ENCODE measurements at regions not wholly inside any gene's neighbourhood (a gene's known extent, or its start where the extent isn't known, plus 50 kb on each side); places are given as distances from the start of the nearest gene placed in this dataset.

DNA sequence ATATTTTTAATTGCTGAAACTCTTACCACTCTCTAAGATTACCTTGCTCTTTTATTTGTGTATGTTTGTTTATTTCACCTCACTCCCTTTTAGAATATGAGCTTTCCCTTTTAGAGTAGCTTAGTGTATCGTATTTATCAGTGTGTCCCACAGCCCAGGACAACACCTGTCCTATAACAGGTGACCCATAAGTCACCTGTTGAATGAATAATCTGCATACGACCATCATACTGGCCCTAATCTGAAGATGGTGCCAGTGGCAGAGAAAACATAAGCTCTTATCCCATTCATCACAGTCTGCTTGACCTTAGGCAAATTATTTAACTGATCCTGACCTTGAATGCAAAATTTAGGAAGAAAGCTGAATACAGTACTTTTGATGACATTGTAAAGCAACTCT is 254.6 kb upstream of the NR2F2 start:
- no peak for DNase-seq (ENCODE audit: low read depth in 2 of 2)

DNA sequence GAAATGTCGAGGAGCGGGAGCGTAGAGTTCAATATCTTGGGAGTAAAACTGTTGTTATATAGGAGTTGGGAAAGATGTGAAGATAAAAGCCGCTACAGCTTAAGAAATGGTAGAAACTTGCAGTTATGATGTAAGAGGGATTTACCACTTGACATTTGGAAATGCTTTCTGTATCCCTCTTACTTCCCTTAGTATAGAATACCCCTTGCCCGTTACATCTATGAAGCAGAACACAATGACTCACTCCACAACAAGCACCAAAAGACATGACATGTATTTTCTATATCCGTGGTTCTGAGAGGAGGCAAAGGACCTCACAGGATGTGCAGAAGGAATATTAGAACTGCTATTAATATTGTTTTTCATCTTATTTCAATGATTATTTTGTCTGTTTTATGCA is 254.2 kb upstream of the NR2F2 start:
- no peak for DNase-seq (ENCODE audit: low read depth in 2 of 2)

DNA sequence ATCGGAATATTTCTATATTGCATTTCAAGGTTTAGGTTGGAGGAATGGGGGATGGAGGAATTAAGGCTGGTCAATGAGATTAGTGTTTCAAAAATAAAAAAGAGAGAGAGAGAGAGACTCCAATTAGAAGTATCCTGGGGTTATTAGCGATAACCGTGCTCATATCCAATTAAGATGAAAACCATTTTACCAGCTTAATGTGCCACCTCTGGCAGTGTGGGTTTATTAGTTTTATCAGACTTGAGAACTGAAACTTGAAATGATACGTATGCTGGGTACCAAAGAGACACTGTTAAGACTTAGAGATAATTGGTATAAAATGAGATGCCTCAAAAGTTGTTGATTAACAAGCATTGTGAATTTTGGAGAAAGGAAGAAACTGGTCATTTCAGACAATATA is 251.5 kb upstream of the NR2F2 start:
- DNase-seq (ENCODE audit: low read depth in 2 of 2) = no peak

DNA sequence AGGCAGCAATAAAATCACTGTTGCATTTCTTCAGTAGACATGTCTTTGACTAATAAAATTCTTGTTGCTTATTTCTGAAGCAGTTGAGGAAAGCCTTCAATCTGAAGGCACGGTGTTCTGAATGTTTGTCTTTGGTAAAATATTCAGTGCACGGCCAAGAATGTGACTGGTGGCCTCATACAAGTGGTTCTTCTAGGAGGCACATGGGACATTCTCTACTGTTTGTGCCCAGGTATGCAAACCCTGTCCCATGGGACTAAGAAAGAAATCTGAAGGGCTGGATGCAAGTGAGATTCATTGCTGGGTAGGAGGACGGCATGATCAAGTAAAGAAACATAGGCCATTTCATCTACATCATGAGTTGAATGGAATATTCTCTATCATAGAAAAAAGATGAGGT is 250.6 kb upstream of the NR2F2 start:
- DNase-seq (ENCODE audit: low read depth in 2 of 2) = no peak

DNA sequence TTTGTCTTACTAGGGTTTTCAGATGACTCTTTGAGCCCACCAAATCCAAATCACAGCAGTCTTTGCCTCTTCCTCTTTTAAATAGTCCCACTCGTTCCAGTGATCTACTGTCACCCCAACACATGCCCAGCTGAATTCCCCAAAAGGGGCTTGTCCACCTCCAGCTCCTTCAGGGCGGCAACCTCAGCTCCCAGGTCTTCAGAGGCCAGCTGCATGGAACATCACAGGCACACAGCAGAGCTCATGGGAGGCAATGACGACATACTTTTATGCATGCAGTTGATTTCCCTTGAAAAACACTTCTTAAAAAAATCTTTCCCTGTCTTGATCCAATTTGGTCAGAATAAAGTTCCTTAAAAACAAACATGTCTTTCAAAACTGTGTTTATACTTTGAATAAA is 244.3 kb upstream of the NR2F2 start:
- DNase-seq (ENCODE audit: low read depth in 2 of 2) = no peak

DNA sequence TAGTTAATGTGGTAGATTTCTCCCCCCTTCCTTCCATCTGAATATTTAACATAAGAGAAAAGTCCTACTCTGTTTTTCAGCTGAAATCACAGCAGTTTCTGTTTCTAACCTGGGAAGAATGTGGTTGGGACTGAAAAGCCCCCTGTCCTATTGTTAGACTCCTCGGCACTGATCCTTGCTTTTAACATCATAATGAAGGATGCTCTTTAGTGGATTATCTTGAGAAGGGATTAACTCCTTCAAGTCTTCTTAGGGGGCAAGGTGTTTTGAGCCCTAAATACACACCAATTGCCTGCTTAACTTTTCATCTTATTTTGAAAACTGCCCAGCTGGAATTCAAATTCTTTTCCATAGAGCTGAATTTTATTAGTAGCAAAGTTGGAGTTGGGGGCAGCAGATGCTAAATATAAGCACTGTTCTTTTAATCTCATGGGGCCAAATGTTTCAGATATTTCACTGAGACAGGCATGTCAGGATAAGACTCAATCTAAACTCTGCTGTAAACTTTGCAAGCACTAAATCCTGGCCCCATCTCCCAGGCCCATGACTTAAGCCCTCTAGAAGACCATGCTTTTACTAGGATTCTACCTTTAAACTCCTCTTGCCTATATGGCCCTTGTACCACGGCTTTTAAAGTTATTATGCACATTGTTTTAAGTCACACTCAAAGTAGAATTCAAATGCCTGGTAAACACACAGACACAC is 243.2 kb upstream of the NR2F2 start:
- no peak for DNase-seq (ENCODE audit: low read depth in 2 of 2)

DNA sequence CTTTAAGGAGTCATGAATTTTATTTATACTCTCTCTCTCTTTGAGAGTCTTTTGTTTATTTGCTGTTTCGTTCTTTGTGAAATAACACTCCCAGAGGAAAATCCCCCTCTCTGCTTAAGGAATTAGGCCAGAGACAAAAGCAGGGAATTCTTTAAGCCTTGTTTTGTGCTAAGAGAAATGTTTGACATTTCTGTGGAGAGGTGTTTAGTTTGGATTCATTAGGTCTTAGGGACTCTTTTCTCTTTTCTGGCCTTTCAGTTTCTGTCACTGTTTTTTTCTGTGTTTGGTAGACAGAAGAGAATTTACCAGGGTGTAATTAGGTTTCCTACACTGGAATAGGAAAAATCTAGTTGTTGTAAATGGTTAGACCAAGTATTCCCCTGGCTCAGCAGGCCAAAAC is 241.8 kb upstream of the NR2F2 start:
- no peak for DNase-seq (ENCODE audit: low read depth in 2 of 2)

DNA sequence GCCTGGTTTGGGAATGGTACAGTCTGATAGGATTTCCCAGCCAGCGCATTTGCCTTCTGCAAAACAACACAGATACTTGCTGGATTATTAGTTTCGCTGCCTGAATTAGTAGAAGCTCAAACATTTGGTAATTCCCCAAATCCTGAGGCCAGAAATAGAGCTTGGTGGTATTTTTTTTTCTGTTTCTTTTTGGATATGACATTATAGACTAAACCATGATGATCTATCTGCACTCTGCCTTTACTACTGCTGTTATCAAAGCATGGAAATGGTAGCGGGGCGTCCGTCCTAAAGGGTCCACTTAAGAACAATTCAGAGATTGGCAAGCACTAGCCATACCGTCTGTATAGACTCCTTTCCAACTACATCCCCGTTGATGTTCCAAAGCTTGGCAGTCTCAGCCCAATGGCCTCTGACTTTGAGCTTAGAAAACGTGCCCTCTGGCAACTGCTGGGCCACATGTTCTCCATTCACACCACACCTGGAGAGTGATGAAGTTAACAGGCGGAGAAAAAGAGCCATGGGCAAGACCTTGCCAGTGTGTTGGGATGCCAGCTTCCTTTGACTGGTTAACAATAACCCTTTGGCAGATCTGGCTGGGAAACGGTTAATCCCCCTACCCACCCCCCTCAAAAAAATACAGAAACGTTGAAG is 241.0 kb upstream of the NR2F2 start:
- no peak for DNase-seq (ENCODE audit: low read depth in 2 of 2)

DNA sequence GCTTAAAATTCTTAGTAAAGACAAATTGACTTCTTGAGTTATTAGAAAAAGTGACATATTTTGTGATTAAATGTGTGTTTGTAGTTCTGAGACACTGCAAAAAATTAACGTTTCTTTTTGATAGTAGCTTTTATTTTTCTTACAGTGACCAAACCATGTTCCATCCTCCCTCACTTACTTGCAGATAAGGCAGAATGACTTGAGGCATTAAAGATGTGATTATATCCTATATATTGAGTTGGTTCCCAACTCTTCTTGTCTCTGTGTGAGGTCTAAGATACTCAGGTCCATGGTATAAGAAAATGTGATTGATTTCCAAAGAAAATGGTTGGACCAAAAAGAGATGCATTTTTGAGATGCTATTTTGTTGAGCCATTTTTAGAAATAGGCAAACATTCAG is 238.3 kb upstream of the NR2F2 start:
- DNase-seq (ENCODE audit: low read depth in 2 of 2) = no peak

DNA sequence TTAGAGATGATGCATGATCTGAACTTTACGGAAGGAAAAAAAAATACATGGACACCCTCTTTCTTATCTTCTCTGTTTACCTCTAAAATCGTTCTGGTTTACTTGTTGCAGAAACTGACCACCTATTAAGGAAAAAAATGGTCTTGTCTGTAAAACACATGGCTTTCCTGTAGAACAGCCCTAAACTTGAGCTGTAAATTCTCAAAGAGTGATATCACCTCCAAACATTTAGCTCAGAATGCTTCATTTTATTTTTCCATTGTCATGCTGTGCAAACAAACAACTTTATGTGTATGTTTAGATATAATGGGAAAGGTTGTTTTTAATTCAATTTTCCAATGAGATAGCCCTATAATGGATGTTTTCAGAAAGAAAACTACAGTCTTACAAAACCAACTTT is 237.4 kb upstream of the NR2F2 start:
- DNase-seq (ENCODE audit: low read depth in 2 of 2) = no peak

DNA sequence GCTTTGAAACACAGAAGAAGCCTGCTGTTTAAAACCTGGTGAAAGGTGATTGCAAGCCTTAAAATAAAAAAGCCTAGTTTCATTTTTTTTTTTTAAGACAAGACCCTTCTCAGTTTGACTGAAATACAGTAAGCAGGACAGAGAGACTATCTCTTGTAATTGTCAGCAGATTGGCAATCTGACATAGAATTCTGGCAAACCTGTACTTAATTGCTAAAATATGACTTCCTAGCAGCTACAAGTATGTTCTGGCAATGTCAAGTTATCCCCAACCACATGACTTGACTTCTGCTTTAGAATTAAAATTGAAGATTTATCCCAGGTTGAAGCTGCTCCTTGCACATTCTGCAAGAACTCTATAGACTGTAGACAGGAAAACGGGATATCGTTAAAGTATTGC is 232.8 kb upstream of the NR2F2 start:
- DNase-seq (ENCODE audit: low read depth in 2 of 2) = no peak

DNA sequence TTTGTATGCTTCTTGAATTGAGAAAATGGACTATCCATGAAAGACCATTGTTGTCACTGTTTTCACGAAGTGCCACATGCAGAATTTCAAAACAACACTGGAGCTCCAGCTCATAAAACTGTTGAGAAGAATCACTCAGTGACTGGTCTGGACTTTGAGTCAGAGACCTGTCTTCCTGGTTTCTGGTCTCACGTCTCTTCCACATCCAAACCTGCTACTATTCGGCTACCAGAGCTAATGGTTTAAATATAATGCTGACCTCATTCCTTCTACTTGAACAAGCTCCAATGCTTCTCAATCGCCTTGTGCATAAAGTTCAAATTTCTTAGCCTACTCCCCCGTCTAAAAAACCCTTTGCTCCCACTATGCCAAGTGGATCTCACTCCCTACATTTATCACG is 227.9 kb upstream of the NR2F2 start:
- no peak for DNase-seq (ENCODE audit: low read depth in 2 of 2)

DNA sequence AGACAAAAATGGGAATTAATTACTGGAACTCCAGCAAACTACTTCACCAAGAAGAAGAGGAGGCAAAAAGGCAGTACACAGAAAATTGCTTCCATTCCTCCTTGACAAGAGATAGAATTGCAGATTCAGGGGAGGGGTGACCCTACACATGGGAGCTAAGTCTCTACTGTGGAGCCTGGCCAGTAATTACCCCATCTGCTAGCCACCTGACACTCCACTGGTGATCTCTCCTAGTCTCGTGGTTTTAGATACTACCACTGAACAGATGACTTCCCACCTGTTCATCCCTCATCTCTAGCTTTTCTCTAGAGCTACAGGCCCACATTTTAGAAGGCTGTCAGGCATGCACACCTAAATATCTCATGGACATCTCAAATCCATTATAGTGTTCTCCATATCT is 224.3 kb upstream of the NR2F2 start:
- DNase-seq (ENCODE audit: low read depth in 2 of 2) = no peak

DNA sequence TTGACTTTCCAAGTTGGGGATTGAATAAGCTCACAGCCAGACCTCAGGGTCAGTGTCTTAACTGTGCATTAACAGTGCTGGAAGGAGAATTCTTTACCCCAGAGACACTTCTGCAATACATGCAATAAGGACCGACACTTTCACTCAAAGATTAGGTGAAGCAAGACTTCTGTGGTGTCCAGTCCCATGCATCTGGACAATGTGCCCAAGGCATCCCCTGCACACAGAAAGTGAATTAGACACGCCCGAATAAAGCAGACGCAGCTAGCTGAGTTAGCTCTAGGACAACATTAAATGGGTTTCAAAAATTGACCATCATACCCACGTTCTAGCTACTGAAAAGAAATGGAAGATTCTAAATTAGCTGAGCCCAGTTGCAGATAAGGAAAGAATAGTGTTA is 223.9 kb upstream of the NR2F2 start:
- DNase-seq (ENCODE audit: low read depth in 2 of 2) = no peak

DNA sequence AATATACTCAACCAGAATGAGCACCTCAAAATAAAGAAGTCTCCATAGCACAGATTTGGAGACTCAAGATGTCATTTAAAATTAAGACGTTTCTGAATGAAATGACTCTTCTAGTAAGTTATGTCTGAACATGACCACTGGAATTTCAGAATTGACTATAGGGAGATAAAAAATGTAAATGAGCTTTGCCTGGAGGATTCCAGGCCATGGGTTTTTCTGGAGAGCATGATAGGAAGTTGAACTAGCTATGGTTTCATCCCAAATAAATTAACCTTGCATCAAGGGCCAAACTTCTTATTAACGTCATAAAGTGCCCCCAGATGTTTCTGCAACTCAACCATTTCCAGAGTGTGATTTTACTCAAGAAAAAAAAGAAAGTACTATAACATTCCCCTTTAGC is 222.6 kb upstream of the NR2F2 start:
- no peak for DNase-seq (ENCODE audit: low read depth in 2 of 2)

DNA sequence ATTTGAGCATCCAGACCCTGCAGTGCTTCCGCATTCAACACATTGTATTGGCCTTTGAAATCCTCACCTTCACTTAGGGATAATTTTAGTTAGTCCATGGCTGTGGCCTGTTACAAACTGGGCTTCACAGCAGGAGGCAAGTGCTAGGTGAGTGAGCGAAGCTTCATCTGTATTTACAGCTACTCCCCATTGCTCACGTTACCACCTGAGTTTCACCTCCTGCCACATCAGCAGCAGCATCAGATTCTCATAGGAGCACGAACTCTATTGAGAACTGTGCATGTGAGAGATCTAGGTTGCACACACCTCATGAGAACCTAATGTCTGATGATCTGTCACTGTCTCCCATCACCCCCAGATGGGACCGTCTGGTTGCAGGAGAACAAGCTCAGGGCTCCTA is 222.1 kb upstream of the NR2F2 start:
- DNase-seq (ENCODE audit: low read depth in 2 of 2) = no peak

DNA sequence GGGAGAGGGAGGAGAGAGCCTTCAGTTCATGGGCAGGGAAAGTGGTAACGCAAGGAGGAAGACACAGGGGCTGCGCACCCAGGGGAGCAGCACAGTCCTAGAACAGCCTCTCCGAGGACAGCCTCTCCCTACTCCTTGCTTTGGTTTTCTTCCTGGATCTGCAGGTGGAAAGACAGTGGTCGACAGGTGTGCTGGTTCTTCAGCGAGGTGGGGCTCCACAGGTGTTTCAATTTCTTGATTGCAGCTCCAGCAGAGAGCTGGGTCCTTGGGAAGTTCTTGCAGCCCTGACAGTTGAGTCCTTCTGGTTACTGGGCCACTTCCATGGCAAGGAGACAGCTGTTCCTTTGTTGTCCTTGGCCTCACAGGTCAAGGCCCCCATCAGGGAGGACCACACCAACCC is 220.7 kb upstream of the NR2F2 start:
- DNase-seq (ENCODE audit: low read depth in 2 of 2) = no peak

DNA sequence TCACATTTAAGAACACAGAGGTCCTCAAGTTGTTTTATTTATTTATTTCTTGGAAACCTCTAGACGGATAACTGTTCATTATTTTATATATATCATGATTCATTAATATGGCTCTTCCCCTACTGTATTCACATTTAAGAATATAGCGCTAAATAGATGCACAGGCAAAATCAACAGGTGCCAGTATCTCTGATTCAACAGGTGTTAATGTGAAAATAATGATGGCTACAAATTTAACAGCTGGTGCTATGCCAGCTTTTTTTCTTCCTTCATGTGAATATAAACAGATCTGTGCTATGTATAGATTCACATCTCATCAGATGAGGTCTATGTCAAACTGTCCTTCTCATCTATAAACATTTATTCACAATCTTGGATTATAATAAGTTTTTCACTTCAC is 218.5 kb upstream of the NR2F2 start:
- DNase-seq (ENCODE audit: low read depth in 2 of 2) = no peak

DNA sequence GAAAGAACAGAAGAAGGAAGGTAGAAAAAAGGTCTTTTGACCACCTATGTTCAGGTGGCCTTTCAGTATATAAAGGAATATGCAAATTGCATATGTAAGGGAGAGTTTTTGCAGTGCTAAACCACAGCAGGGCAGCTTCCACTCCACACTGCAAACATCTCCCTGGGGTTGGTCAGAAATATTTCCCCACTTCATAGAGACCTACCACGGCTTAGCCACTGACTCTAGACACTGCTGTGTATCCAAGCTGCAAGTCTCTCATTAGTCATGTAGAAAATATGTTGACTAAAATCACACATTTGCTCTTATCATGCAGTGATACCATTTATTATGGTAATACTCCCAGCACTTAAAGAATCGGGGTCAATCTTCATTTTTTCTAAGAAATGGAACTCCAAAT is 214.9 kb upstream of the NR2F2 start:
- DNase-seq (ENCODE audit: low read depth in 2 of 2) = no peak

DNA sequence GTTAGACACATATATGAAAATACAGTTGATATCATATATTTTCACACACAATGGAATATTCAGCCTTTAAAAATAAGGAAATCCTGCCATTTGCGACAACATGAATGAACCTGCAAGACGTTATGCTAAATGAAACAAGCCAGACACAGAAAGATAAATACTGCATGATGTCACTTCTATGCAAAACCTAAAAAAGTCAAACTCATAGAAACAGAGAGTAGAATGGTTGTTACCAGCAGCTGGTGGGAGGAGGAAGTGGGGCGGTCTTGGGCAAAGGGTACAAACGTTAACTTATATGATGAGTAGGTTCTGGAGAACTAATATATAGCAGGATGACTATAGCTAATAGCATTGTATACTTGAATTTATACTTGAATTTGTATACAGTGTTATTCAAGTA is 213.2 kb upstream of the NR2F2 start:
- DNase-seq (ENCODE audit: low read depth in 2 of 2) = no peak

DNA sequence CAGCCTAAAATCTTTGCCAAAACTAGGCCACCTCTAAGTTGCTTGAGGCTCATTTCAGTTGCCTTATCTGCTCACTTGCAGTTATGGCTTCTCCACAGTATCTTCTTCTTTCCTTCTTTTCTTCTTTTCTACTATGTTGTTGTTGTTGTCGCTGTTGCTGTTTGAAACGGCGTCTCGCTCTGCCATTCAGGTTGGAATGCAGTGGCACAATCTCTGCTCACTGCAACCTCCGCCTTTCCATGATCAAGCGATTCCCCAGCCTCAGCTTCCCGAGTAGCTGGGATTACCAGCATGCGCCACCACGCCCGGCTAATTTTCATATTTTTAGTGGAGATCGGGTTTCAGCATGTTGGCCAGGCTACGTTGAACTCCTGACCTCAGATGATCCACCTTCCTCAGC is 210.8 kb upstream of the NR2F2 start:
- no peak for DNase-seq (ENCODE audit: low read depth in 2 of 2)

DNA sequence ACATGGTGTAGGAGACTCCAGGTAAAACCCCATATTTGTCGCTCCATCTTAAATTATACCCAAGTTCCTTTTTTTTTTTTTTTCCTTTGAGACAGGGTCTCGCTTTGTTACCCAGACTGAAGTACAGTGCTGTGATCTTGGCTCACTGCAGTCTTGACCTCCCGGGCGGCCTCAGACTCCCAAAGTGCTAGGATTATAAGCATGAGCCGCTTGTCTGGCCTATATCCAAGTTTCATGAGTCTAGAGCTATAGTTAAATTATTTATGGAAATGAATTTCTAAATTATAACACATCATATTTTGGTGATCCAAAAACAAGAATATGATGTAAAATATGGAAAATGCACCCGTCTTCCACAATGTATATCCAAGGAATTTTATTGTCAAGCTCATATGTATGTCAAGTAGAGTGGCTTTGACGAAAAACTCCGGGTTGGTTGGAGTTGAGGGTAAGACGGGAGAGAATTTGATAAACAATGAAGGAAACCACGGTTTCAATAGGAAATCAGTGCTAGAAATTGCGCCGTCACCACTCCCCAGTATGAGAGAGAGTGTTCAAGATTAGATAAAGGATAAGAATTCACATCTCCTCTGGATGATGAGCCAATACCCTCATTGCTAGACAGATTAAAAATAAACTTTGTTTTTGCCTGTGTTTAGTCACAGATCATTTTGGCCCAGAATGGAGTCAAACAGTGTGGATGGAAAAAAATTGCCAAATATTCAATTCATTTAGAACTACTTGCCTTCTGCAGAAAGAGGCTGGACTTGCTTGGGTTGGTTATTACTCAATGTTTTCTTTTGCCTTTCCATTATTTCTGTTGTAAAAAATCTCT is 209.2 kb upstream of the NR2F2 start:
- DNase-seq (ENCODE audit: low read depth in 2 of 2) = no peak
